ENCODE measurements at regions not wholly inside any gene's neighbourhood (a gene's known extent, or its start where the extent isn't known, plus 50 kb on each side); places are given as distances from the start of the nearest gene placed in this dataset.

GRCh38 chr12:77577791-77578190 lies 252.9 kb upstream of the NAV3 start:
- no peak for TF ChIP-seq GATA2 (IDR thresholded peaks at IDR 0.05; ENCODE audit: low read depth, low read length)
- TF ChIP-seq GATA3 (IDR thresholded peaks at IDR 0.05; ENCODE audit: low read depth, low read length): no peak

Measured in SH-SY5Y (cell line).